ENCODE measurements at regions not wholly inside any gene's neighbourhood (a gene's known extent, or its start where the extent isn't known, plus 50 kb on each side); places are given as distances from the start of the nearest gene placed in this dataset.

- ChIA-PET CTCF (no interaction called here), POLR2A (no interaction called here)
- H3K4me3 ChIP-seq (ENCODE audit: low read depth, low read length): no peak overlapping the region
- TF ChIP-seq CTCF (IDR thresholded peaks at IDR 0.05; ENCODE audit: insufficient read depth, low read depth, low read length): no peak
- H3K36me3 ChIP-seq (ENCODE audit: control insufficient read depth, insufficient read depth, low read length): no peaks in the 10 kb centered on the region
- no peaks in the 10 kb centered on the region for H3K27me3 ChIP-seq (ENCODE audit: control insufficient read depth, insufficient read depth, low read length)
- no peak for DNase-seq (ENCODE audit: low read depth)
Observed at GRCh38 chr5:26666371-26666770, 372.0 kb downstream of the CDH9 start.

DNA sequence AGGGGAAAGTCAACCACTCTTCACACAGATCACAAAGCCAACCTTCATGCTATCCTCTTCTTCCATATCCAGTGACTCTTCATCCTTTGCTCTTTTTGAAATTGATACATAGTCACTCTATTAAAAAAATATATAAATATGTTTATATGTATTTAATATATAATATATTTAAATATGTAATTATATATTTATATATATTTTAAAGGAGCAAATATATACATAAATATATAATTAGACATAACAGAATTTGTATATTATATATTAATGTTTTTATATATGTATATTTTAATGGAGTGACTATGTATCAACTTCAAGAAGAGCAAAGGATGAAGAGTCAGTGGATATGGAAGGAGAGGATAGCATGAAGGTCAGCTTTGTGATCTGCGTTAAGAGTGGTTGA, 374.9 kb downstream of the CDH9 start:
- H3K27me3 ChIP-seq (ENCODE audit: control insufficient read depth, insufficient read depth, low read length): no peaks in the 10 kb centered on the region
- no peak overlapping the region for H3K4me3 ChIP-seq (ENCODE audit: low read depth, low read length)
- CTCF ChIA-PET: no interaction called here
- POLR2A ChIA-PET: no interaction called here
- no peak for DNase-seq (ENCODE audit: low read depth)
- H3K36me3 ChIP-seq (ENCODE audit: control insufficient read depth, insufficient read depth, low read length): no peaks in the 10 kb centered on the region
- no peak for TF ChIP-seq CTCF (IDR thresholded peaks at IDR 0.05; ENCODE audit: insufficient read depth, low read depth, low read length)

DNA sequence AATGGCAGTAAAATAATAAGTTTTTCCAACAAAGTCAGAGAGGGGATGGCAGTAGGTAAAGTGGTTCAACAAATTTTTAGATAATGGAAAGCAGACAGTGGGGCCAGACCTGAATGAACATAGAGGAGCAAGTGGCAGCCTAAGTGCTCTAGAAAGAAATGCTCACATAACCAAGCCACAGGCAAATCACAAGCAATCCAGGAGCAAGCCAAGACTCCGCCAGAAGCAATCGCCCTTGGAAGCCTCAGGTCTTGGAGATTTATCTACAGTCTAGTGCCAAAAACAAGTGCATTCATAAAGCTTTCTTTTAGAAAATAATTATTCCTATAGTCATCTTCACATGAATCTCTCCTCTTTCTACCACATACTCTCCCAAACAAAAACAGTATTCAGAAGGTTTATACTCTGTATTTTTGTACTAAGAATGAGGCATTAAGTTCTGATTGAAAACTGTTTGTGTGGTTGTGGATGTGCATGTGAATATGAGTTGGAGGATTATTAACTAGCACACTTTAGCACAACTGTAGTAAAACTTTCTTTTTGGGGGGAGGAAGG, 375.5 kb downstream of the CDH9 start:
- no peak for TF ChIP-seq CTCF (IDR thresholded peaks at IDR 0.05; ENCODE audit: insufficient read depth, low read depth, low read length)

GRCh38 chr5:26660116-26660515, 378.3 kb downstream of the CDH9 start:
- H3K27me3 ChIP-seq (ENCODE audit: control insufficient read depth, insufficient read depth, low read length): no peaks in the 10 kb centered on the region
- CTCF ChIA-PET: no interaction called here
- no peak for TF ChIP-seq CTCF (IDR thresholded peaks at IDR 0.05; ENCODE audit: insufficient read depth, low read depth, low read length)
- POLR2A ChIA-PET: no interaction called here
- no peaks in the 10 kb centered on the region for H3K36me3 ChIP-seq (ENCODE audit: control insufficient read depth, insufficient read depth, low read length)
- H3K4me3 ChIP-seq (ENCODE audit: low read depth, low read length): no peak overlapping the region
- no peak for DNase-seq (ENCODE audit: low read depth)

More for the DNA sequence above, 375.5 kb downstream of the CDH9 start:
- H3K27me3 ChIP-seq (ENCODE audit: control insufficient read depth, insufficient read depth, low read length): no peaks in the 10 kb centered on the region
- H3K36me3 ChIP-seq (ENCODE audit: control insufficient read depth, insufficient read depth, low read length): no peaks in the 10 kb centered on the region
- POLR2A ChIA-PET: no interaction called here
- CTCF ChIA-PET: no interaction called here
- no peak for DNase-seq (ENCODE audit: low read depth)
- H3K4me3 ChIP-seq (ENCODE audit: low read depth, low read length): no peak overlapping the region

DNA sequence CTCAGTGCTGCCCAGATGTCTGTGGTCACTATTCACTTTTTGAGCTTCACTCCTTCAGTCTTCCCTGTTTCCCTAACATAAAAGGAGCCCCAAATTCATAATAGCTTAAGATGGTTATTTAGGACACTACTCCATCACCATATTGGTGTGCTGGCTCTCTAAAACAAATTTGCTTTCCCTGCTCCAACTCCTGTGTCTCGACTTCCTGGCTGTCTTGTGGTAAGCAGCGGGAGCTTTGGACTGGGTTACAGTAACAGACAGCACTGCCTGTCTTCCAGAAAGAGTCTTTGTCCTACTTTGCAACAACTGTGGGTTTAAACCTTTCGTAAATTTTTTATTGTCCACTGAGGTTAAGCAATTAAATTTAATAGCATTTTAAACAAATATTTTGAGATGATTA, 389.4 kb downstream of the CDH9 start:
- ChIA-PET POLR2A (no interaction called here), CTCF (no interaction called here)
- DNase-seq (ENCODE audit: low read depth): no peak
- Histone ChIP-seq H3K36me3 (ENCODE audit: control insufficient read depth, insufficient read depth, low read length) (no peaks in the 10 kb centered on the region), H3K27me3 (ENCODE audit: control insufficient read depth, insufficient read depth, low read length) (no peaks in the 10 kb centered on the region), H3K4me3 (ENCODE audit: low read depth, low read length) (no peak overlapping the region)
- no peak for TF ChIP-seq CTCF (IDR thresholded peaks at IDR 0.05; ENCODE audit: insufficient read depth, low read depth, low read length)
